GM19238 (cell line): ENCODE measurements at regions not wholly inside any gene's neighbourhood (a gene's known extent, or its start where the extent isn't known, plus 50 kb on each side); places are given as distances from the start of the nearest gene placed in this dataset.
A peak's percentile ranks its signal among the peaks of the same experiment; 100 is the strongest.
"Not testable (repeated sequence)": the region's sequence is repeated elsewhere in the genome, so short reads cannot be mapped to it uniquely, and the experiment has no call there.

Source experiments
- DNase-seq: peaks from one replicate; pipeline ENCODE4 v3.0.0; 2011; ENCODE audit warnings: low spot score; ENCODE audit not compliant: insufficient read length

DNA sequence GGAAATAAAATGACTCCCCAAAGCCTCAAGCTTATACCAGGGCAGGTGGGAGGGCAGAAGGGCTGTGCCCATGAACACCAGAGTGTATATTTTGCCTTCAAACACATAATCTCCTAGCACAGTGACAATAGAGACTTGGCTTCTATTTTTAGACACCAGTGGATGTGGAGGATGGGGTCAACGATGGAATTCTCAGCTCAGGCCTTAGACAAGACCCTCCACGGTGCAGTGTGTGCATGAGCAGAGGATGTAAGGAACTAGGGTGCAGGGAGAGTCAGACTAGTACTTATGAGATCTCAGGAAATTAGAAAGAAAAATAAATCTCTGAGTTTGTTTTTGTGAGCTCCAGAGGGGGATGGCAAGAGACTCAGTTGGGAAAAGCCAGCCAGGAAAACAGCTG is 113.6 kb upstream of the CADM1 start:
- DNase-seq, result no peak

DNA sequence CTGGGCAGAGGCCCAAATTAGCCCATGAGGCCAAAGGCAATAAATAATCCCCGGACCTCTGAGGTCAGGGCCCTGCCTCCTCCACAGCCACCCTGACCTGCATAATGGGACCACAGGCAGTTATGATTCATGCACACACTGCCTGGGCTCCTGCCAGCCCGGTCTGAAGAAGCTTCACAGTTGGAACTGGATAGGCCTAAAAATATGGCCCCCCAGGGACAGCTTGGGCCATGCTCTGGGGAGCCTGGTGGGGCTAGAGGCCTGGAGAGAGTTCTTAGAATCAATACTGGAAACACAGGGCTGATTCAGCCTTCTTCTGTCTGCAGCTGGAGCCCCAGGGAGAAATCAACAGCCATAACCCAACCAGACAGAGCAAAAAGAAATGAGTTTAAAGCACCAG is 112.8 kb upstream of the CADM1 start:
- no peak for DNase-seq

DNA sequence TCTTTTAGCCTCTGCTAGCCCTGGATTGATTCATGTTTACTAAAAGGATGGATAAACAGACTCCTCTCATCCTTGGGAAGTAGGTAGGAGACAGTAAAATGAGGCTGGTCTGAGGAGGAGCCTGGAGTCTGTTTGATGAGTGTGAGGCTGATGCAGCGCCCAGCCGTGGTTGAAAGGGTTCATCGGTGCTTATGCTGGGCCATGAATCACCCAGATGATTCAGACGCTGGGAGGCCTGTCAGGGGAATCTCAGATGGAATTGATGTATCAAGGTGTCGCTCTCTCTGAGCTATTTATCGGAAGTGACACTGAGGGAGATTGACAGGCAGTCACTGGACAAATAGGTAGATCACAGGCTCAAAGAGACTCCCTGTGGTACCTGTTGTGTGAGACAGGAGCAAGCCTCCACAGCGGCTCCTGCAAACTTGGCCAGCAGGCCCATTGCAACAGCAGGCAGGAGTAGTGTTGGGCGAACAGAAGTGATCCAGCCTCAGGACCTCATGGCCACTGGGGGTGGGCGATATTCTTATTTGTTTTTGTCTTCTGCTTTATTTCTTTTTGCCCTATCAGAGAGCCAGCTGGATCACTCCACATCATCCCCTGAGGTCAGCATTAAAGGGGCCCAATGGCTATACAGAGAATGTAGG is 109.9 kb upstream of the CADM1 start:
- no peak for DNase-seq

DNA sequence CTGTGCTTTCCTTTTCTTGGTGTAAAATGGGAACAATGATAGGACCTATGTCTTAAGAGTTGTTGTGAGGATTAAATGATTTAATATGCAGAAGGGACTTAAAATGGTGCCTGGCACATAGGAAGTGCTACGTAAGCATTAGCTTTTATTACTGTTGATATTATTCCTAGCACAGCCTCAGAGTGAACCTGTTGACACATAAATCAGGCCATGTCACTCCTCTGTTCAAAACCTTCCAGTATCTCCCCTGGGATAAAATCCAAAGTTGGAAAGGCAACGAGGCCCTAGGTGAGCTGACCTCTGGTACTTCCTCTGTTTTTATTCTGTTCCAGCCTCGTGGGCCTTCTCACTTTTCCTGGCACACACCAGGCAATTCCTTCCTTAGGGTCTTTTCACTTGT is 108.8 kb upstream of the CADM1 start:
- no peak for DNase-seq

DNA sequence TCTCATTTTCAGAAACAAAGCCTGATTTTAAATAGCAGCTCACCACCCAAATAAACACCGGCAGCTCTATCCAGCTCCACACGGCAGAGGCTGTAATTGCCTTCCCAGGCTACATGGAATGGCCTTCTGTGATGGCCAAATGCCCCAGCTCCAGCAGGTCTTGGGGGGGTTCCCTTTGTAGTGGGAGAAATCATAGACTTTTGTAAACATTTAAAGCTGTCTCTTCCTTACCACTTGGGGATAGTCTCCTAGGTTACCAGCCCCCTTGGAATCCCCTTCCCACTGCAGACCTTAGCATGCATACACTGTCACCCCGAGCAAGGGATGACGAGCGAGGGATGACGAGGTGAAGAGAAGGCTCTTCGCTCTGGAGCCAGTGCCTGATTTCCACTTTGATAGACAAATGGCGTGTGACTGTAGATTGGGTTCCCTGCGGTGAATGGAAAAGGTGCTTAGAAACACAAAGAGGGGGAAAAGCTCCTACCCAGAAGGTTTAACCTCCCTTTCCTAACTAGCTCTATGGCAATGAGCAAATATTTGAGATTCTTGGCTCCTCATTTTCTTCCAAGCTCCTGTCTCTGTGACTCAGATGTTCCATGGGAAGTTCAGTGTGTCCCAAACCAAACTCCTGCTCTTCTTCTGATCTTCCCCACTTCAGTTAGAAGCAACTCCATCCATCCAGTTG is 108.0 kb upstream of the CADM1 start:
- DNase-seq, result no peak

DNA sequence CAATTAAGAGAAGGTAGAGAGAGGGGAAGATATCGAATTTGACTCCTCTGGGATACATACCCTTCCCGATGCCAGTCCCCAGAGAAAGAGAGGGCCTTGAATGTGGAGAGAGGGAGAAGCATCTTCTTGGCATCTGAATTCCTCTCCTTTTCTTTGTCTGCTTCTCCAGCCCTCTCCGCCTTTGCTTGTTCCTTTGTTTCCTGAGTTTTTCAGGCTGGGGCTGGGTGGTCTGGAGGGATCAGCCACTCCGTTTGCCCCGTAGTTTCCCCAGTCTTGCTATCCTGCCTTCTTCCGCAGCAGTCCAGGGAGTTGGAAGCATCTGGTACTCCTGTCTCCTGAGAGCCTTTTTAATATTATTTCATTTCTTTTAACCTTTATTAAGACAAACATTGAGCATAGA is 107.1 kb upstream of the CADM1 start:
- no peak for DNase-seq

DNA sequence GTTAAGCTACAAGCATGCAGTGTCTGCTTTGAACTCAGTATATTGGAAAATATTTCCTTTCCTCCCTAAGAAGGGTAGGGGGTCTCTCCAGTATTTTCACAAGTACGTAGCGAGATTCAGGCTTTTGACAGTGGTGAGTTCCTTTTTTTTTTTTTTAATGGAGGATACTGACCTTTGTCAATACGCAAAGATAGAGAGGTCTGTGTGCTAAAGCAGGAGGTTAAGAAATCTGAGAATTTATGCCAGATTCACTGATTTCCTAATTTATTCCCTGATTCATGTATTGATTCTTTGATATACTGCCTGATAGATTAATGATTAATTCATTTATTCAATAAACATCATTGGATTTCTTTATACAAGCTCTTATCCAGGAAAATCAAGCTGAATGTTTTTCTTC is 106.7 kb upstream of the CADM1 start:
- no peak for DNase-seq

DNA sequence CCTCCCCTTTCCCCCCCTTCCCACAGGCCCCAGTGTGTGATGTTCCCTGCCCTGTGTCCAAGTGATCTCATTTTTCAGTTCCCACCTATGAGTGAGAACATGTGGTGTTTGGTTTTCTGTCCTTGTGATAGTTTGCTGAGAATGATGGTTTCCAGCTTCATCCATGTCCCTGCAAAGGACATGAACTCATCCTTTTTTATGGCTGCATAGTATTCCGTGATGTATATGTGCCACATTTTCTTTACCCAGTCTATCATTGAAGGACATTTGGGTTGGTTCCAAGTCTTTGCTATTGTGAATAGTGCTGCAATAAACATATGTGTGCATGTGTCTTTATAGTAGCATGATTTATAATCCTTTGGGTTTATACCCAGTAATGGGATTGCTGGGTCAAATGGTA is 106.0 kb upstream of the CADM1 start:
- not testable (repeated sequence) for DNase-seq

DNA sequence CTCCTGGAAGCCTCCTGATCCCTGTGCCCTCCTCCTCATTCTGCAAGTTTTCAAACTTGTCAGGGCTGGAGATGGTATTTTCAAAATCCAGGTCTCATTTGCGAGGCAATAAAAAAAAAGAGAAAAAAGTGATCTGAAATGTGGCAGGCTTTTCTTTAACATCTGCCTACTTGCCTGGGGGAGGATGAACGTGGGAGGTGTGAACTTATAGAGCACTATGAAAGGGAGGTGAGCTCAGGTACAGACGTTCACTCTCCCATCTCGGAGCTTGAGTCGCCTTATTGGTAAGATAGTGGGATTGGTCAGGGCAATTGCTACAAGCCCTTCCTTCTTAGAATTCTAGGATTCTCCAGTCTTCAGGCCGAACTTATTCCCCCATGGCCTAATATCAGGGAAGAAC is 104.8 kb upstream of the CADM1 start:
- no peak for DNase-seq

DNA sequence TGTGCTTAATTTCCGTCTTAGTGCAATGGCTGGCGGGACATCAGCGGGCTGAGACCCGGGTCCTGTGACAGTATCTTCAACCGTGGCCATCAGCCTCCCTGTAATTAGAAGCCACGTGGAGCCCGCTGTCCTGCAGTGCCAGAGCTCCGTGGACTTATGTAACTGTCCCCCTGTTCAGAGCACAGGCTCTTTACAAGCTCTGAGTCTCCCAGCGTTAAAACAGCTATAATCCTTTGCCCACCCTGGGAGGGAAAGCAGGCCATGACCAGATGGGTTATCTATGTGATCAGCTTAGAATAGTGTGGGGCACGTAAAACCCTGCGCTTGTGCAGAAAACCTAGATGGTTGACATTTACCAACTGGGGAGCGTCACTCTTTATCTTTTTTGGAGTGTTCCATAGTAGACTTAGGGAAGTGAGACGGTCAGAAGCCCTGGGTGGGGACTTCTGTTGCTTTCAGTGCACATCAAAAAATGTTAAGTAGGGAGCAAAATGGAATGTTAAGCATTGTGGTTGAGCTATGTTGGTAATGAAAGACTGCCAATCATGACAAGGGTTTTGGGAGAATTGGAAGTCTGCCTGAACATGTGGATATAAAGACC is 103.5 kb upstream of the CADM1 start:
- no peak for DNase-seq

DNA sequence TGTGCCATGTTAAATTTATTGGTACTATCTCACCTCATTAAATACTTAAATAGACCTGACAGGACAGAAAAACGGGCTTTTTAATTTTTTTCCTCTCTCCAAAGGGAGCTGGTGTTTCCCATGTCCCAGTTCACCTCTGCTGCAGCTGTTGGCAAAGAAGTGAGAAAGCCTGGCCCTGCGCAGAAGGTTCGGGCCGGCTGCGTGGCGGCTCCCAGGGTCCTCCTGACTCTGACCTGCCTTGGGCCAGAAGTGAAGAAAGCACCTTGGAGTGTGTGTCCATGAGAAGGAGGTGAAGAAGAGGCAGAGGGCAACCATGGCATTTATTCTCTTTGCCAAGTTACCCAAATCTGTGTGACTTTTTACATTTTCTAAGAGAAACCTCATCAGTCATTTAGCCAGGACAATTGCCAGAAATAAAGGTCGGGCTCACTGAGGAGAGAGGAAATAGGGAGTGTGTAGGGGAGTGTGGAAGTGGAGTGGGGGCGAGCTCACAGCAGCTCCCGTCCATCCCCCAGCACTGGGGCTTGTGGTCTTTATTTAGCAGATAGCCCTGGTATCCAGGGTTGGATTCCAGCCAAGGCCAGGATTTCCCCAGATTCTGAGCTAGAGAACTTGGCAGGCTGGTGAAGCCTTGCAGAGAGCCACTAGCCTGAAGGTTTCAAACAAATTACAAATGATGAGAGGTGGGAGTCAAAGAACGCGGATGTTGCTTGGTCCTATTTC is 102.4 kb upstream of the CADM1 start:
- no peak for DNase-seq

DNA sequence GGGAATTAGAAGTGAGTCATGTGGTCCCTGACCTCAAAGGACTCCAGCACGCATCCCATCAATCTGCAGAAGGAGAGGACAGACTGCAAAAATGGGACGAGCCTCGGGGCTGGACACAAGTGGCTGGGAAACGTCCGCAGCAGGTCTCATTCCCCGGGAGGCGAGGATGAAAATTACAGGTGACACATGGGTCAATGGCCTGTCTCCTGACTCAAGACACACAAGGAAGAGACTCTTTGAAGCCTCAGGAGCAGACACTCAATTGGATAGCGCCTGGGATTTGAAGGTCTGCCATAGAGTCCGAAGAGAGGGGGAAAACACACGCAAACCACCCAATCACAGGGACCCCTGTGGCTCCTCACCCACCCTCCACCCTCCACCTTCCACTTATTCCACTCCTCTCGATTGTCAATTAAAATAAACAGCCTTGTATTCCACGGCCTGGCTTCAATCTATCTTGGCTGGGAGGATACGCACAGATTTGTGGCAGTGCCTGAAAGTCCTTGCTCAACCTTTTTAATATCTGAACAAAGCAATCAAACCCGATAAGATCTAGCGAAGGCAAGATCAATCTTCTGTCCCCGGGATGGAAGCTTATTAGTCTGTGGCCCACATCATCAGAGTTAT is 101.8 kb upstream of the CADM1 start:
- no peak for DNase-seq

DNA sequence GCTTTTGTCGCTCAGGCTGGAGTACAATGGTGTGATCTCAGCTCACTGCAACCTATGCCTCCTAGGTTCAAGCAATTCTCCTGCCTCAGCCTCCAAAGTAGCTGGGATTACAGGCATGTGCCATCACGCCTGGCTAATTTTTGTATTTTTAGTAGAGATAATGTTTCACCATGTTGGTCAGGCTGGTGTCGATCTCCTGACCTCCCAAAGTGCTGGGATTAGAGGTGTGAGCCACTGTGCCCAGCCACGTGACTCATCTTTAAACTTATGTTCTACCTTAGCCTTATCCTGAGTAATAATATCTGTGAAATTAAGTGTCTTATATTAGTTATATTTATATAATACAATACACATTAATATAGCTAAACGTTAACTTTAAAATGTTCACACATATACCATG is 101.2 kb upstream of the CADM1 start:
- DNase-seq, result not testable (repeated sequence)

DNA sequence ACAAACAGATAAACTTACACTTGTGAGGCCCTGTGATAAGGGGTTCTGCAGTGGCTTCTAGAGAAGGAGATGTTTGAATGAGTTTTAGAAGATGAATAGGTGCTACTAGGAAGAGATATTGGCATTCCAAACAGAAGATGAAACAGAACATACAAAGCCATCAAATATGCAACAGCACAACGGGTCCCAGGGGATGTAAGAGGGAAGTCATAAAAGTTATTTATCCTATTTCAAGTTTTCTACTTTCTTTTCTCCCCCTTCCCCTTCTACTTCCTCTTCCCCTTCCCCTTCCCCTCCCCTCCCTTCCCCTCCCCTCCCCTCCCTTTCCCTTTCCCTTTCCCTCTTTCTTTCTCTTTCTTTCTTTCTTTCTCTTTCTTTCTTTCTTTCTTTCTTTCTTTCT is 94.9 kb upstream of the CADM1 start:
- no peak for DNase-seq

DNA sequence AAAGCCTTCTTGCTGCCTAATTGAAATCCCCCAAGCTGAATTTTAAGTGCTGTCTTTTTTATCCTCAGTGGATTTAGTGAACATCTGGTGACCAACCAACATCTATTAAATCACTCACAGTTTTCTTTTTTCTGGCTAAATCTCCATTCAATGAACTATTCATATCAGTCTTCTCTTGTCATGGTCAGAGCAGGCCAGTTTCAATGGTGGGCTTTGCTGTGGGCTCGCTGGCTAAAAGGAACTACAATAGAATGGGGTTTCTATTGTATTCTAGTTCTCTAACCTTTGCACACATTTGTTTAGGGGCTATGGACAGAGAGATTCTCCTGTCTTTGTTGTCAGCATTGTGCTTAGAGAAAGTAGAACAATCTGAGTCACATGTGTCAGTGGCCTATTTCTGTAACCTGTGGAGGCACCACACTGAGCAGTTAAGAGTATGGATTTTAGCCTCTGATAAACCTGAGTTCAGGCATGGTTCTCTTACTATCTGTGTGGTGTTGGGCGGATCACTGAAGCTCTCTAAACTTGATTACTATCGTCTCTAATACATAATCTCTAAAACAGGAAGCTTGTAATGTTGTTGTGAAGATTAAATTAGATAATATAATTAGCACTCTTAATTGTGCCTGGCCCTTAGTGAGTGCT is 94.2 kb upstream of the CADM1 start:
- no peak for DNase-seq

DNA sequence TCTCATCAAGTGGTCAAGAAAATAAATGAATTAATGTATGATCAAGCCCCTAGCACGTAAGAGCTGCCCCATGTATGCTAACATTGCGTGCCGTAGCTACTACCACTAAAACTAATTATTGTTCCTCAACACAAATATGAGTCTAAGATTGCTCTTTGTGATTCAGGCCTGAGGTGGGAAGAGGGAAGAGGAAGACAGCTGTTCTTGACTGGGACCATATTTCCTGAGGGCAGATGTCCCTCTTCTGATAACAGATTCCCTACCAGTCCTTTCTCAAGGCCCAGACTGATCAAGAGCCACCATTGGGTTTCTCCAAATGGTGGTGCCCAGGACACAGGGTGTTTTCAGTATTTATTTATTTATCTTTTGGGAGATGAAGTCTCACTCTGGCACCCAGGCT is 87.2 kb upstream of the CADM1 start:
- DNase-seq, result no peak

DNA sequence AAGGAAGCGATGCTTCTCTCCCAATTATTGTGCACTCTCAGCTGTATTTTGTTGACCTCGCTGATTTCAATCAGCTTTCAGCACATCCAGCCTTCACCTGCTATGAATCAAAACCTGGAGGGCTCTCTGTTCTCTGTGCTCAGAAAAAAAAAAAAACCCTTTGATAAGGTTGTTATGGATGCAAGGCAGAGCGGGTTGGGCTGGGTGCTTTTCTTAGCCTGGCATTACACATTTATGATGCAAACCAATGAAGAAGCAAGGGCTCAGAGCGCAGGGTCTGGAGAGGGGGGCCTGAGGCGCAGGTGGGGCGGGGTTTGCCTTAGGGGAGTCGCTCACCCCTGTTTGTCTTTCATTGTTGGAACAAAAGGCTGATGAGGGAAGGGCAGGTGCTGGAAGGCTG is 86.0 kb upstream of the CADM1 start:
- no peak for DNase-seq

DNA sequence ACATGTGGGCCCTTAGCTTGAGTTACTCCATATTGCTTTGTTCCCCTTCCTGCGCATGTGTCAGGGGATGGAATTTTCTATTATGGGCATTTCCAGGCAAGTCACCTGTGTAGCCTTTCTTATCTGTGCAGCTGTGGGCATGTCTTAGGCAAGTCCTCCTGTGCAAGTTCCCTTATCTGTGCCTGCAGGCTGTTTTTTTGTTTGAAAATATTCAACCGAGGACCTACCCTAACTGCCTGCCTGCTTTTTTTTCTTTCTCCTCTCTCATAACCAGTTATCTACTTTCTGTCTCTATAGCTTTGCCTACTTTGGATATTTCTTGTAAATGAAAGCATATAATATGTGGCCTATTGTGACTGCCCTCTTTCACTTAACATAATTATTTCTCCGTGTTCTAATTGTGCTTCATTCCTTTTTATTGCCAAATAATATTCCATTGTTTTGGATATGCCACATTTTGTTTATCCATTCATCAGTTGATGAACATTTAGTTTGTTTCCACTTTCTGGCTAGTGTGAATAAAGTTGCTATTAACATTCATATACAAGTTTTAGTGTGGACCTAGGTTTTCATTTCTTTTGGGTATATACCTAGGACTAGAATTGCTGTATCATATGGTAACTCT is 83.6 kb upstream of the CADM1 start:
- DNase-seq, result no peak

DNA sequence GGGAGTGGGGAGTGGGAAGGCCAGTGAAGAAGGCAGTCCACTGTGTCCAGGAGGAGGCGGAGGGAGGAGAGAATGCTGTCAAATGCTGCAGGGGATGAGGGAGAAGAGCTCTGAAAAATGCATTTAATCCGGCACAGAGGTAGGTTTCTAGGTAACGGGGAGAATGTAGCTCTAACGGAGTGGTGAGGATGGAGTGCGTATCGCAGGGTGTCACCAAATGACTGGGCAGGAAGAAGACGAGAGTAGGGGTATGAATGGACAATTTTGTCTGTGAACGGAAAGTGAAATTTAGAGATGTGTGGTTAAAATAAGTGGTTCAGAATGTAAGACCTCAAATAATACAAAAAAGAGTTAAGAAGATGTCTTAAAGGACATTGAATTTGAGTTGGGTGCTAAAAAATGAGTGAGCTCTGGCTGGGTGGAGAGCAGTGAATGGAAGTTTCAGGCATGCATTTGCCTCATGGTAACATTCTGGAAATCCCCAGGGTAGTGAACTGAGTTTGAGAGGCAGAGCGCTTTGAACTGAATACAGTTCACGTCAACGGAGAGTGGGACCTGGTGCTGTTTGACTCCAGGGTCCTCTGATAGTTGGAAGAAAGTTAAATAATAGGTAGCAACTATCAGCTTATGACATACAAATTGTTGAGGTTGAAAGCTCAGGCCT is 81.3 kb upstream of the CADM1 start:
- DNase-seq, result peak; percentile 43

DNA sequence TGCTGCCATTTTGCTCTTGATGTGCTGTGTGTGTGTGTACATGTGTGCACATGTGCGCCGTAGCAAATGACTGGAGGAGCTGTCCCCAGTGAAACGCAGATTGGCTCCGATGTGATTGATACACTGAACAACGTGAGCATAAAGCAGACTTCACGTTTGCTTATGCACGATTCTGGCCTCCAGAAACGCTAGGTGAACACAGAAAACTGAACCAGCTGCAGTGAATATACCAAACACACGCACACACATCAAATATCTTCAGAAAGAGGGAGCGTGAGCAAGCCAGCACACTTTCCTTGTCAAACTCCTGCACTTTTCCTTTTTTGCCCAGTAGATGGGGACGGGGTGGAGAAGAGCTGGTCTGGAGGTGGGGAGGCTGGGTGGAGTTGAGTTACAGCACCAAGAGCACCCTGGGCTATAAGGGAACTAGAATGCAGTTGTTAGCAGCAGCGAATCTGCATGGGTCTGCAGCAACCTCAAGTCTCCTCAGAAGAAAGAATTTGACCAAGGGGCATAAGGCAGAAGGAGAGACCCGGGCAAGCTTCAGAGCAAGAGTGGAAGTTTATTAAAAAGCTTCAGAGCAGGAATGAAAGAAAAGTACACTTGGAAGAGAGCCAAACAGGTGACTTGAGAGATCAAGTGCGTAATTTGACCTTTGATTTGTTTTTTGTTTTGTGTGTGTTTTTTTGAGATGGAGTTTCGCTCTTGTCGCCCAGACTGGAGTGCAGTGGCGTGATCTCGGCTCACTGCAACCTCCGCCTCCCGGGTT is 77.8 kb upstream of the CADM1 start:
- no peak for DNase-seq
